Uterus (tissue), 3 donors: ENCODE measurements at regions not wholly inside any gene's neighbourhood (a gene's known extent, or its start where the extent isn't known, plus 50 kb on each side); places are given as distances from the start of the nearest gene placed in this dataset.

Experiments
- DNase-seq, 2 donors: peaks; one replicate each; pipeline ENCODE4 v3.0.0-alpha.2; 2019 to 2020
- H3K27ac ChIP-seq, 2 donors: fragments of 200-600 bp; sonication (generic); 1 replicate in 1 of 2; 2 replicates in 1 of 2; pipeline ENCODE4 v1.5.1; 2016 to 2018
- H3K27me3 ChIP-seq, 2 donors: fragments of 200-600 bp; sonication (generic); one replicate each; pipeline ENCODE4 v1.5.1; 2018 to 2019; ENCODE audit warnings: control low read depth in 1 of 2
- H3K36me3 ChIP-seq, 2 donors: fragments of 200-600 bp; sonication (generic); one replicate each; pipeline ENCODE4 v1.5.1; 2019; ENCODE audit warnings: control low read depth in 1 of 2
- H3K4me1 ChIP-seq, 2 donors: fragments of 200-600 bp; sonication (generic); one replicate each; pipeline ENCODE4 v1.5.1; 2018 to 2019; ENCODE audit warnings: control low read depth in 1 of 2
- H3K4me3 ChIP-seq, 2 donors: fragments of 200-600 bp; sonication (generic); 1 replicate in 1 of 2; 2 replicates in 1 of 2; pipeline ENCODE4 v1.5.1; 2018 to 2019; ENCODE audit warnings: mild to moderate bottlenecking in 1 of 2
- H3K9me3 ChIP-seq, 2 donors: fragments of 200-600 bp; sonication (generic); one replicate each; pipeline ENCODE4 v1.5.1; 2019; ENCODE audit warnings: control low read depth in 1 of 2
- CTCF ChIP-seq, 4 experiments: fragments of 200-600 bp in 2 of 4; fragments of 450-650 bp in 2 of 4; sonication (generic) in 2 of 4; IDR thresholded peaks; one replicate each; pipeline ENCODE4 v1.5.1; 2016 to 2019; ENCODE audit warnings: antibody characterized with exemption in 4 of 4, mild to moderate bottlenecking in 2 of 4, moderate library complexity in 1 of 4
- POLR2A ChIP-seq, 2 donors: fragments of 450-650 bp; IDR thresholded peaks; one replicate each; pipeline ENCODE4 v1.6.1; 2016; ENCODE audit warnings: antibody characterized with exemption in 2 of 2, mild to moderate bottlenecking in 1 of 2, moderate library complexity in 1 of 2
- intact Hi-C: fragments of 100-400 bp; cut with DNase I; formaldehyde crosslinking; loops from one replicate; pipeline ENCODE4 v1.15.1; 2023; ENCODE audit warnings: low total_unique reads
- donor health status: DM: yes; HTN: yes; CAD: no.

GRCh38 chr1:9437961-9438430, 101.3 kb upstream of the SLC25A33 start:
- peaks cover 9 to 13% of the 10 kb centered on the region in 2 donors for H3K4me1 ChIP-seq
- intact Hi-C loops: no loop called here

GRCh38 chr1:9438431-9439073, 100.7 kb upstream of the SLC25A33 start:
- H3K27me3 ChIP-seq: no peaks in the 10 kb centered on the region
- H3K36me3 ChIP-seq: no peaks in the 10 kb centered on the region
- intact Hi-C loops: no loop called here
- TF ChIP-seq CTCF (IDR thresholded peaks at IDR 0.05) (no peak), POLR2A (IDR thresholded peaks at IDR 0.05) (no peak)
- peak; percentile 81 to 92 for DNase-seq
- peak overlapping the region; percentile 77 to 81 for H3K27ac ChIP-seq
- no peak overlapping the region for H3K4me3 ChIP-seq
- no peaks in the 10 kb centered on the region for H3K9me3 ChIP-seq
- peaks cover 9 to 13% of the 10 kb centered on the region in 2 donors for H3K4me1 ChIP-seq

More at GRCh38 chr1:9437961-9438430, 101.3 kb upstream of the SLC25A33 start:
- Histone ChIP-seq H3K4me3 (no peak overlapping the region), H3K27ac (peak overlapping the region; percentile 77 to 81), H3K9me3 (no peaks in the 10 kb centered on the region), H3K27me3 (no peaks in the 10 kb centered on the region), H3K36me3 (no peaks in the 10 kb centered on the region)
- DNase-seq: peak; percentile 50 to 52
- TF ChIP-seq POLR2A (IDR thresholded peaks at IDR 0.05): no peak

GRCh38 chr1:9439074-9439761, 100.0 kb upstream of the SLC25A33 start:
- H3K27ac ChIP-seq: peak overlapping the region; percentile 77 to 81
- no peaks in the 10 kb centered on the region for H3K9me3 ChIP-seq
- intact Hi-C loops: no loop called here
- H3K4me3 ChIP-seq: no peak overlapping the region
- DNase-seq: peak in 1 of 2 donors; percentile 55
- H3K27me3 ChIP-seq: no peaks in the 10 kb centered on the region
- no peak for TF ChIP-seq POLR2A (IDR thresholded peaks at IDR 0.05)
- no peak for TF ChIP-seq CTCF (IDR thresholded peaks at IDR 0.05)
- H3K4me1 ChIP-seq: peaks cover 9 to 13% of the 10 kb centered on the region in 2 donors
- H3K36me3 ChIP-seq: no peaks in the 10 kb centered on the region

- peak overlapping the region; percentile 77 to 81 for H3K27ac ChIP-seq
- H3K36me3 ChIP-seq: no peaks in the 10 kb centered on the region
Measured at GRCh38 chr1:9440261-9440660, 99.0 kb upstream of the SLC25A33 start.

GRCh38 chr1:9440763-9441194, 98.5 kb upstream of the SLC25A33 start:
- no peak for TF ChIP-seq POLR2A (IDR thresholded peaks at IDR 0.05)
- peaks cover 9 to 13% of the 10 kb centered on the region in 2 donors for H3K4me1 ChIP-seq
- intact Hi-C loops: no loop called here

More at GRCh38 chr1:9440261-9440660, 99.0 kb upstream of the SLC25A33 start:
- intact Hi-C loops: no loop called here
- no peaks in the 10 kb centered on the region for H3K27me3 ChIP-seq
- H3K4me1 ChIP-seq: peaks cover 9 to 13% of the 10 kb centered on the region in 2 donors
- DNase-seq: no peak
- no peak for TF ChIP-seq CTCF (IDR thresholded peaks at IDR 0.05)
- TF ChIP-seq POLR2A (IDR thresholded peaks at IDR 0.05): no peak
- H3K9me3 ChIP-seq: no peaks in the 10 kb centered on the region
- no peak overlapping the region for H3K4me3 ChIP-seq

More at GRCh38 chr1:9440763-9441194, 98.5 kb upstream of the SLC25A33 start:
- no peak for DNase-seq
- Histone ChIP-seq H3K27me3 (no peaks in the 10 kb centered on the region), H3K9me3 (no peaks in the 10 kb centered on the region), H3K4me3 (no peak overlapping the region), H3K27ac (peak overlapping the region; percentile 43 to 63), H3K36me3 (no peaks in the 10 kb centered on the region)
